MM.1S (cell line): ENCODE measurements at regions not wholly inside any gene's neighbourhood (a gene's known extent, or its start where the extent isn't known, plus 50 kb on each side); places are given as distances from the start of the nearest gene placed in this dataset.

Experiments
- CTCF ChIP-seq: fragments of 300-600 bp; sonication (generic); IDR thresholded peaks from 2 replicates; pipeline ENCODE4 v1.5.1; 2016; ENCODE audit warnings: antibody characterized with exemption, low read length, mixed read lengths
- EZH2 ChIP-seq: fragments of 300-600 bp; sonication (generic); optimal IDR thresholded peaks from 2 replicates; pipeline ENCODE3; 2017; ENCODE audit warnings: low read depth, mild to moderate bottlenecking, antibody characterized with exemption, low read length, mixed read lengths

DNA sequence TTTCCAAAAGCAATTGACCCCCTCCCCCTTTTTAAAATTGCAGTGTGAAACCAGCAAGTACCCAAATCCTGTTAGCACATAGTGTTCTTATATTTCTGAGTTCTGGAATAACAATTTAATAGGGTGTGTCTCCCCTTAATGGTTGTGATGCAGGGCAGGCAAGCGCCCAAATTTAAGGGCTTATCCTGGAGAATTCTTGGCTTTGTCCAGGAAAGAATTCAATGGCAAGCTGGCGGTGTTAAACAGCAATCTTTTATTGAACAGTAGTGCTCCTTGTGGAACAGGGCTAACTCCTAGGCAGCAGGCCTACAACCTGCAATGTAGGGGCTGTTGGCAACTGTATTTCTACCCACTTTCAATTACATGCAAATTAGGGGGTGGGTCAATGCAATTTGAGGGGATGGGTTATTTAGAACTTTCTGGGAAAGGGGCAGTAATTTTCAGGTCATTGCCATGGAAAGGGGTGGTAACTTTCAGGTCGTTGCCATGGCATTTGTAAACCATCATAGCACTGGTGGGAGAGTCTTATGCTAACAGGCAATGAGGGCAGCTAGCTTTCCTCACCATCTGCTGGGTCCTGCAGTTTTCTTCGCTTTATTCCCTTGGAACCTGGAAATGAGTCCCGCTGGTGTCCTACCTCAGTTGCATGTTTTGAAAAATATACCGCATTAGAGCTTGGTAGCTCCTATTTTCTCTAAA lies 149.0 kb upstream of the KCTD1 start:
- TF ChIP-seq CTCF (no peak), EZH2 (no peak)
